ENCODE measurements at regions not wholly inside any gene's neighbourhood (a gene's known extent, or its start where the extent isn't known, plus 50 kb on each side); places are given as distances from the start of the nearest gene placed in this dataset.

DNA sequence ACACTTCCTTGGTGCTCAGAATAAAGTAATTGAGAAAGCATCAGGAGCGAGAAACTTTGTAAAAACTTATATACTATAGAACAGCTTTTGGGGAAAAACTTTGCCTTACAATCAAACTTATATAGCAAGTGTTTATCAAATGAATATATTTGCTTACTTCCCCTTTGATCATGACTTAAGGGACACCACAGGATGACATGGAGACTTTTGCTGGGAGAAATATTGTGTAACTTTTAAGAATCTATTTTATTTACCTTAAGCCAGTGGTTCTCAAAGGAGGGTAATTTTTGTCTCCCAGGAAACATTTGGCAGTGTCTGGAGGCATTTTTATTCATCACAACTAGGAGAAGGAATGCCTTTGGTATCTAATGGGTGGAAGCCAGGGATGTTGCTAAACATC, 173.8 kb upstream of the HABP2 start:
- no peak overlapping the region for H3K27ac ChIP-seq (ENCODE audit: low read depth, low read length, poor library complexity, severe bottlenecking)
- H3K4me3 ChIP-seq (ENCODE audit: low read depth, low read length, poor library complexity, severe bottlenecking): no peak overlapping the region
- CTCF ChIA-PET: no interaction called here
- intact Hi-C loops (cut with micrococcal nuclease; ENCODE audit: unreplicated experiment): no loop called here
- TF ChIP-seq, protein P1, sequence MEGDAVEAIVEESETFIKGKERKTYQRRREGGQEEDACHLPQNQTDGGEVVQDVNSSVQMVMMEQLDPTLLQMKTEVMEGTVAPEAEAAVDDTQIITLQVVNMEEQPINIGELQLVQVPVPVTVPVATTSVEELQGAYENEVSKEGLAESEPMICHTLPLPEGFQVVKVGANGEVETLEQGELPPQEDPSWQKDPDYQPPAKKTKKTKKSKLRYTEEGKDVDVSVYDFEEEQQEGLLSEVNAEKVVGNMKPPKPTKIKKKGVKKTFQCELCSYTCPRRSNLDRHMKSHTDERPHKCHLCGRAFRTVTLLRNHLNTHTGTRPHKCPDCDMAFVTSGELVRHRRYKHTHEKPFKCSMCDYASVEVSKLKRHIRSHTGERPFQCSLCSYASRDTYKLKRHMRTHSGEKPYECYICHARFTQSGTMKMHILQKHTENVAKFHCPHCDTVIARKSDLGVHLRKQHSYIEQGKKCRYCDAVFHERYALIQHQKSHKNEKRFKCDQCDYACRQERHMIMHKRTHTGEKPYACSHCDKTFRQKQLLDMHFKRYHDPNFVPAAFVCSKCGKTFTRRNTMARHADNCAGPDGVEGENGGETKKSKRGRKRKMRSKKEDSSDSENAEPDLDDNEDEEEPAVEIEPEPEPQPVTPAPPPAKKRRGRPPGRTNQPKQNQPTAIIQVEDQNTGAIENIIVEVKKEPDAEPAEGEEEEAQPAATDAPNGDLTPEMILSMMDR (conservative IDR thresholded peaks at IDR 0.05; ENCODE audit: low read depth, low read length): no peak
- no peak for TF ChIP-seq EZH2 (IDR thresholded peaks at IDR 0.05; ENCODE audit: borderline replicate concordance, low read depth, low read length, poor library complexity, severe bottlenecking)
- POLR2A ChIA-PET (ENCODE audit: low non-redundant PET): no interaction called here
- no peaks in the 10 kb centered on the region for H3K27me3 ChIP-seq (replicated peaks; ENCODE audit: insufficient read depth, low read depth, low read length, poor library complexity)
- H3K36me3 ChIP-seq (ENCODE audit: insufficient read depth, low read length, poor library complexity, severe bottlenecking): no peaks in the 10 kb centered on the region
- H3K9me3 ChIP-seq (ENCODE audit: low read depth, low read length, poor library complexity, severe bottlenecking): no peaks in the 10 kb centered on the region
- DNase-seq (ENCODE audit: low spot score): no peak
- H3K4me1 ChIP-seq (ENCODE audit: insufficient read depth, low read length, poor library complexity, severe bottlenecking): no peaks in the 10 kb centered on the region
- BruUV-seq (replicated peaks): no TSS peak

GRCh38 chr10:113381416-113381815, 171.4 kb upstream of the HABP2 start:
- H3K27me3 ChIP-seq (replicated peaks; ENCODE audit: insufficient read depth, low read depth, low read length, poor library complexity): no peaks in the 10 kb centered on the region
- POLR2A ChIA-PET (ENCODE audit: low non-redundant PET): no interaction called here
- no peak overlapping the region for H3K4me3 ChIP-seq (ENCODE audit: low read depth, low read length, poor library complexity, severe bottlenecking)
- DNase-seq (ENCODE audit: low spot score): no peak
- no peaks in the 10 kb centered on the region for H3K4me1 ChIP-seq (ENCODE audit: insufficient read depth, low read length, poor library complexity, severe bottlenecking)
- H3K27ac ChIP-seq (ENCODE audit: low read depth, low read length, poor library complexity, severe bottlenecking): no peak overlapping the region
- CTCF ChIA-PET: no interaction called here
- intact Hi-C loops (cut with micrococcal nuclease; ENCODE audit: unreplicated experiment): loop anchor here (10.0 kb wide), 2 partner anchors 183 to 657 kb away; no protein-coding TSS in a partner anchor
- H3K36me3 ChIP-seq (ENCODE audit: insufficient read depth, low read length, poor library complexity, severe bottlenecking): no peaks in the 10 kb centered on the region
- no peaks in the 10 kb centered on the region for H3K9me3 ChIP-seq (ENCODE audit: low read depth, low read length, poor library complexity, severe bottlenecking)
- TF ChIP-seq, protein P1 (conservative IDR thresholded peaks at IDR 0.05; ENCODE audit: low read depth, low read length): no peak
- TF ChIP-seq EZH2 (IDR thresholded peaks at IDR 0.05; ENCODE audit: borderline replicate concordance, low read depth, low read length, poor library complexity, severe bottlenecking): no peak
- no TSS peak for BruUV-seq (replicated peaks)

DNA sequence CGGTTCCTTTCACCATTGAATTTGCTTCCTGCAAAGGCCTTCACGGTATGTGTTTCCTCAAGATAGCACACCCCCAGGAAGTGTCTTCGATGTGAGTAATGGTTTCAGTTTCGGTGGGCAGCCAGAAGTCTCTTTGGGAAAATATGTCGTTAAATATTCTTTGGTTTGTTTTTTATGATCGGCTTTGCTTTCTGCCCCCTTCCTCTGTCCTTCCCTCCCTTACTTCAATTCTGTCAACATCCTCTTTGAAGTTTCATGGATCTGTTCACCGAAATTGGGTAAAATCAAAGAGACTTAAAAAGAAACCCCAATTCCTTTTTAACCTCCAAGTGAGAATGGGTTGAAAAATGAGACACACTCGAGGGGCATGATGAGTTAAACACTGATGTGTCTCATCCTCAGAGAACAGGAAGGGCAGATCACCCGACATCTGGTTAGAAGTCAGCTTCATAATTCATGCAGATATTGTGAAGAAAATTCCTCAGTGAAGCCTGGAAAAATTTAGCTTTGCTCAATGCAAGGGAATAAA, 170.8 kb upstream of the HABP2 start:
- intact Hi-C loops (cut with micrococcal nuclease; ENCODE audit: unreplicated experiment): loop anchor here (10.0 kb wide), 2 partner anchors 183 to 657 kb away; no protein-coding TSS in a partner anchor
- Histone ChIP-seq H3K27ac (ENCODE audit: low read depth, low read length, poor library complexity, severe bottlenecking) (no peak overlapping the region), H3K4me1 (ENCODE audit: insufficient read depth, low read length, poor library complexity, severe bottlenecking) (no peaks in the 10 kb centered on the region), H3K9me3 (ENCODE audit: low read depth, low read length, poor library complexity, severe bottlenecking) (no peaks in the 10 kb centered on the region), H3K4me3 (ENCODE audit: low read depth, low read length, poor library complexity, severe bottlenecking) (no peak overlapping the region), H3K27me3 (replicated peaks; ENCODE audit: insufficient read depth, low read depth, low read length, poor library complexity) (no peaks in the 10 kb centered on the region), H3K36me3 (ENCODE audit: insufficient read depth, low read length, poor library complexity, severe bottlenecking) (no peaks in the 10 kb centered on the region)
- DNase-seq (ENCODE audit: low spot score): peak; percentile 16
- BruUV-seq (replicated peaks): no TSS peak
- ChIA-PET POLR2A (ENCODE audit: low non-redundant PET) (no interaction called here), CTCF (no interaction called here)
- TF ChIP-seq, protein P1 (conservative IDR thresholded peaks at IDR 0.05; ENCODE audit: low read depth, low read length): no peak
- TF ChIP-seq EZH2 (IDR thresholded peaks at IDR 0.05; ENCODE audit: borderline replicate concordance, low read depth, low read length, poor library complexity, severe bottlenecking): no peak
